HCT116 (cell line): ENCODE measurements at regions not wholly inside any gene's neighbourhood (a gene's known extent, or its start where the extent isn't known, plus 50 kb on each side); places are given as distances from the start of the nearest gene placed in this dataset.

Experiments used
- ATAC-seq: fragments of 200-7000 bp; cut with Tn5 transposase; 2 replicates; pipeline ENCODE4 v1.9.1; 2020; ENCODE audit warnings: mild to moderate bottlenecking, moderate library complexity
- BruUV-seq: library from RNA; stranded (reverse); fragments of 400-500 nt; replicated peaks from 2 replicates; lab custom pipeline; 2021; lab: Mats Ljungman, UMichigan
- CTCF ChIA-PET: fragments of 300-600 bp; sonication (Branson Sonifier 250); formaldehyde crosslinking; loops from one replicate; lab custom pipeline; 2021; ENCODE audit warnings: antibody characterized with exemption; lab: Charles Lee
- POLR2A ChIA-PET: fragments of 300-600, 350-600 bp; sonication (Branson Sonifier 250); formaldehyde crosslinking; loops from one replicate; lab custom pipeline; 2021; ENCODE audit warnings: antibody characterized with exemption; lab: Charles Lee
- RAD21 ChIA-PET, 2 experiments: fragments of 300-600 bp; sonication (Branson Sonifier 250); formaldehyde crosslinking; loops; one replicate each; lab custom pipeline; 2023; ENCODE audit warnings: low total read pairs in 2 of 2; ENCODE audit not compliant: uncharacterized antibody in 2 of 2, unreplicated experiment in 2 of 2, low non-redundant PET in 1 of 2; lab: Charles Lee
- DNase-seq: peaks from one replicate; pipeline ENCODE4 v3.0.0-alpha.2; 2010; ENCODE audit warnings: low read depth, low spot score
- H2AFZ ChIP-seq: fragments of 200-600 bp; shearing (Covaris generic), sonication (generic); 2 replicates; pipeline ENCODE4 v1.6.1; 2017; ENCODE audit warnings: low read depth, mixed run types, mixed read lengths, antibody characterized with exemption, low read length; ENCODE audit not compliant: poor library complexity, severe bottlenecking
- H3K27ac ChIP-seq: 2 replicates; pipeline ENCODE4 v1.5.1; 2012; ENCODE audit warnings: low read depth, low read length
- H3K27me3 ChIP-seq: fragments of 200-600 bp; sonication (generic); 2 replicates; pipeline ENCODE4 v1.6.1; 2016; ENCODE audit warnings: mixed run types, low read length, mixed read lengths; ENCODE audit not compliant: insufficient read depth
- H3K36me3 ChIP-seq, 2 experiments: fragments of 200-500 bp in 1 of 2; fragments of 200-600 bp in 1 of 2; sonication (Bioruptor generic) in 1 of 2; sonication (generic) in 1 of 2; 2 replicates each; pipeline versions ENCODE4 v1.5.1 to v1.6.1; 2014 to 2016; ENCODE audit warnings: low read length in 2 of 2, inconsistent platforms in 1 of 2, mixed read lengths in 1 of 2, mixed run types in 1 of 2; ENCODE audit not compliant: insufficient read depth in 2 of 2, control insufficient read depth in 1 of 2
- H3K4me1 ChIP-seq, 2 experiments: fragments of 200-600 bp in 1 of 2; sonication (generic) in 1 of 2; 2 replicates each; pipeline versions ENCODE4 v1.5.1 to v1.6.1; 2012 to 2017; ENCODE audit warnings: low read length in 2 of 2, inconsistent platforms in 1 of 2, mild to moderate bottlenecking in 1 of 2, mixed read lengths in 1 of 2, mixed run types in 1 of 2, moderate library complexity in 1 of 2; ENCODE audit not compliant: insufficient read depth in 2 of 2, control insufficient read depth in 1 of 2
- H3K4me2 ChIP-seq: fragments of 200-600 bp; sonication (generic); 2 replicates; pipeline ENCODE4 v1.6.1; 2017; ENCODE audit warnings: mixed run types, low read length, mixed read lengths
- H3K4me3 ChIP-seq, 2 experiments: fragments of 200-600 bp in 1 of 2; sonication (generic) in 1 of 2; replicated peaks in 1 of 2; 2 replicates each; pipeline ENCODE4 v1.5.1; 2011 to 2016; ENCODE audit warnings: low read length in 2 of 2, control low read depth in 1 of 2, low read depth in 1 of 2, mild to moderate bottlenecking in 1 of 2, mixed read lengths in 1 of 2, mixed run types in 1 of 2
- H3K79me2 ChIP-seq: fragments of 200-600 bp; sonication (generic); 2 replicates; pipeline ENCODE4 v1.6.1; 2017; ENCODE audit warnings: mild to moderate bottlenecking, mixed run types, low read length, moderate library complexity, mixed read lengths; ENCODE audit not compliant: insufficient read depth
- H3K9ac ChIP-seq: fragments of 200-600 bp; sonication (generic); 2 replicates; pipeline ENCODE4 v1.6.1; 2016; ENCODE audit warnings: low read length, mixed read lengths
- H3K9me2 ChIP-seq: fragments of 200-600 bp; sonication (generic), shearing (Covaris generic); 2 replicates; pipeline ENCODE4 v1.6.1; 2017; ENCODE audit warnings: mixed run types, mild to moderate bottlenecking, moderate library complexity; ENCODE audit not compliant: insufficient read depth
- H3K9me3 ChIP-seq, 2 experiments: fragments of 200-500 bp in 1 of 2; fragments of 200-600 bp in 1 of 2; sonication (Bioruptor generic) in 1 of 2; sonication (generic) in 1 of 2; 2 replicates each; pipeline ENCODE4 v1.6.1; 2014 to 2017; ENCODE audit warnings: low read length in 2 of 2, mixed read lengths in 2 of 2, inconsistent platforms in 1 of 2, low read depth in 1 of 2, mild to moderate bottlenecking in 1 of 2, mixed run types in 1 of 2, moderate library complexity in 1 of 2; ENCODE audit not compliant: control insufficient read depth in 1 of 2, insufficient read depth in 1 of 2
- H4K20me1 ChIP-seq: fragments of 200-600 bp; sonication (generic), shearing (Covaris generic); 2 replicates; pipeline ENCODE4 v1.6.1; 2017; ENCODE audit warnings: mixed run types, mild to moderate bottlenecking, moderate library complexity; ENCODE audit not compliant: insufficient read depth
- CEBPB ChIP-seq: IDR thresholded peaks from 2 replicates; pipeline ENCODE4 v1.6.1; 2012; ENCODE audit warnings: low read depth
- EGR1 ChIP-seq: IDR thresholded peaks from 2 replicates; pipeline ENCODE4 v1.6.1; 2012; ENCODE audit warnings: low read depth
- FOSL1 ChIP-seq: IDR thresholded peaks from 2 replicates; pipeline ENCODE4 v1.6.1; 2012; ENCODE audit warnings: low read depth
- JUND ChIP-seq: IDR thresholded peaks from 2 replicates; pipeline ENCODE4 v1.6.1; 2012
- MAX ChIP-seq: IDR thresholded peaks from 2 replicates; pipeline ENCODE4 v1.6.1; 2012
- POLR2A ChIP-seq: IDR thresholded peaks from 2 replicates; pipeline ENCODE4 v1.7.0; 2011; ENCODE audit warnings: borderline replicate concordance; ENCODE audit not compliant: insufficient read depth, insufficient read length; ENCODE audit errors: extremely low read depth
- POLR2AphosphoS5 ChIP-seq: IDR thresholded peaks from 2 replicates; pipeline ENCODE4 v1.6.1; 2011; ENCODE audit warnings: mild to moderate bottlenecking, low read depth, low read length, moderate library complexity
- RAD21 ChIP-seq: IDR thresholded peaks from 2 replicates; pipeline ENCODE4 v1.6.1; 2012; ENCODE audit warnings: low read depth, mild to moderate bottlenecking
- SIN3A ChIP-seq: IDR thresholded peaks from 2 replicates; pipeline ENCODE4 v1.6.1; 2012; ENCODE audit warnings: low read depth
- SP1 ChIP-seq: IDR thresholded peaks from 2 replicates; pipeline ENCODE4 v1.6.1; 2012; ENCODE audit warnings: low read depth
- SRF ChIP-seq: IDR thresholded peaks from 2 replicates; pipeline ENCODE4 v1.6.1; 2012; ENCODE audit warnings: low read depth
- TCF7L2 ChIP-seq: IDR thresholded peaks from 2 replicates; pipeline ENCODE4 v1.7.0; 2011; ENCODE audit warnings: borderline replicate concordance, inconsistent platforms; ENCODE audit not compliant: insufficient read depth, insufficient read length; ENCODE audit errors: extremely low read depth
- YY1 ChIP-seq: IDR thresholded peaks from 2 replicates; pipeline ENCODE4 v1.6.1; 2011; ENCODE audit warnings: low read length, low read depth, moderate library complexity, mild to moderate bottlenecking; ENCODE audit not compliant: insufficient replicate concordance; ENCODE audit errors: extremely low read depth
- intact Hi-C: fragments of 100-400 bp; cut with micrococcal nuclease; formaldehyde crosslinking; loops from 2 replicates; pipeline ENCODE4 v1.10.0; 2022
- TF ChIP-seq, protein P1 (sequence below), 3 experiments: fragments of 200-600 bp in 1 of 3; sonication (generic) in 1 of 3; IDR thresholded peaks in 2 of 3; conservative IDR thresholded peaks in 1 of 3; 2 replicates each; pipeline ENCODE4 v1.5.1; 2012 to 2017; ENCODE audit warnings: low read depth in 2 of 3, low read length in 2 of 3, antibody characterized with exemption in 1 of 3, borderline replicate concordance in 1 of 3, control low read depth in 1 of 3, mild to moderate bottlenecking in 1 of 3, mixed read lengths in 1 of 3, mixed run types in 1 of 3, moderate library complexity in 1 of 3; ENCODE audit not compliant: insufficient read depth in 1 of 3
- TF ChIP-seq, protein P2 (sequence below): IDR thresholded peaks from 2 replicates; pipeline ENCODE4 v1.6.1; 2011; ENCODE audit warnings: mild to moderate bottlenecking, low read length, moderate library complexity; ENCODE audit not compliant: insufficient replicate concordance; ENCODE audit errors: extremely low read depth
- TF ChIP-seq, protein P3 (sequence below): IDR thresholded peaks from 2 replicates; pipeline ENCODE4 v1.6.1; 2012
- TF ChIP-seq, protein P4 (sequence below): IDR thresholded peaks from 2 replicates; pipeline ENCODE4 v1.6.1; 2012; ENCODE audit warnings: low read depth

DNA sequence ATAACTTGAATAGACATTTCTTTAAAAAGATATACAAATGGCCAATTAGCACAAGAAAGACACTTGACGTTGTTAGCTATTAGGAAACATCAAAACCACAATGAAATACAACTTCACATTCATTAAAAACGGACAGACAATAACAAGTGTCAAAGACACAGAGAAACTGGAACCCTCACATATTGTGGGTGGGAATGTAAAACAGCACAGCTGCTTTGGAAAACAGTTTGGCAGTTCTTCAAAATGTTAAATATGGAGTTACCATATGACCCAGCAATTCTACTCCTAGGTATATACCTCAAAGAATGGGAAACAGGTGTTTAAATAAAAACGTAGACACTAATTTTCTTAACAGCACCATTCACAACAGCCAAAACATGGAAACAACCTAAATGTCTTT is 100.5 kb upstream of the SLC22A23 start:
- BruUV-seq, result no TSS peak
- Histone ChIP-seq H3K27me3 (no peaks in the 10 kb centered on the region), H3K9me2 (no peaks in the 10 kb centered on the region), H3K79me2 (no peaks in the 10 kb centered on the region), H3K9me3 (peaks cover 0 to 3% of the 10 kb centered on the region in 2 experiments; a peak in 1 of 4 replicates), H3K36me3 (no peaks in the 10 kb centered on the region), H2AFZ (no peak overlapping the region), H3K9ac (no peak overlapping the region), H3K27ac (no peak overlapping the region), H3K4me1 (no peaks in the 10 kb centered on the region), H4K20me1 (no peaks in the 10 kb centered on the region), H3K4me3 (no peak overlapping the region), H3K4me2 (no peak overlapping the region)
- ChIA-PET POLR2A (no interaction called here), CTCF (no interaction called here), RAD21 (no interaction called here)
- ATAC-seq, result no peak
- TF ChIP-seq SP1 (no peak), POLR2A (no peak), SRF (no peak), YY1 (no peak), POLR2AphosphoS5 (no peak), FOSL1 (no peak), RAD21 (no peak), SIN3A (no peak), EGR1 (no peak), MAX (no peak), JUND (no peak), CEBPB (no peak), TCF7L2 (no peak)
- TF ChIP-seq, protein P1, sequence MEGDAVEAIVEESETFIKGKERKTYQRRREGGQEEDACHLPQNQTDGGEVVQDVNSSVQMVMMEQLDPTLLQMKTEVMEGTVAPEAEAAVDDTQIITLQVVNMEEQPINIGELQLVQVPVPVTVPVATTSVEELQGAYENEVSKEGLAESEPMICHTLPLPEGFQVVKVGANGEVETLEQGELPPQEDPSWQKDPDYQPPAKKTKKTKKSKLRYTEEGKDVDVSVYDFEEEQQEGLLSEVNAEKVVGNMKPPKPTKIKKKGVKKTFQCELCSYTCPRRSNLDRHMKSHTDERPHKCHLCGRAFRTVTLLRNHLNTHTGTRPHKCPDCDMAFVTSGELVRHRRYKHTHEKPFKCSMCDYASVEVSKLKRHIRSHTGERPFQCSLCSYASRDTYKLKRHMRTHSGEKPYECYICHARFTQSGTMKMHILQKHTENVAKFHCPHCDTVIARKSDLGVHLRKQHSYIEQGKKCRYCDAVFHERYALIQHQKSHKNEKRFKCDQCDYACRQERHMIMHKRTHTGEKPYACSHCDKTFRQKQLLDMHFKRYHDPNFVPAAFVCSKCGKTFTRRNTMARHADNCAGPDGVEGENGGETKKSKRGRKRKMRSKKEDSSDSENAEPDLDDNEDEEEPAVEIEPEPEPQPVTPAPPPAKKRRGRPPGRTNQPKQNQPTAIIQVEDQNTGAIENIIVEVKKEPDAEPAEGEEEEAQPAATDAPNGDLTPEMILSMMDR (IDR thresholded peaks at IDR 0.05 in 2 of 3, conservative IDR thresholded peaks at IDR 0.05 in 1 of 3; ENCODE audit: borderline replicate concordance in 1 of 3, insufficient read depth in 1 of 3, low read depth in 2 of 3, low read length in 2 of 3), result no peak
- TF ChIP-seq, protein P2, sequence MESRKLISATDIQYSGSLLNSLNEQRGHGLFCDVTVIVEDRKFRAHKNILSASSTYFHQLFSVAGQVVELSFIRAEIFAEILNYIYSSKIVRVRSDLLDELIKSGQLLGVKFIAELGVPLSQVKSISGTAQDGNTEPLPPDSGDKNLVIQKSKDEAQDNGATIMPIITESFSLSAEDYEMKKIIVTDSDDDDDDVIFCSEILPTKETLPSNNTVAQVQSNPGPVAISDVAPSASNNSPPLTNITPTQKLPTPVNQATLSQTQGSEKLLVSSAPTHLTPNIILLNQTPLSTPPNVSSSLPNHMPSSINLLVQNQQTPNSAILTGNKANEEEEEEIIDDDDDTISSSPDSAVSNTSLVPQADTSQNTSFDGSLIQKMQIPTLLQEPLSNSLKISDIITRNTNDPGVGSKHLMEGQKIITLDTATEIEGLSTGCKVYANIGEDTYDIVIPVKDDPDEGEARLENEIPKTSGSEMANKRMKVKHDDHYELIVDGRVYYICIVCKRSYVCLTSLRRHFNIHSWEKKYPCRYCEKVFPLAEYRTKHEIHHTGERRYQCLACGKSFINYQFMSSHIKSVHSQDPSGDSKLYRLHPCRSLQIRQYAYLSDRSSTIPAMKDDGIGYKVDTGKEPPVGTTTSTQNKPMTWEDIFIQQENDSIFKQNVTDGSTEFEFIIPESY, result no peak
- TF ChIP-seq, protein P3, sequence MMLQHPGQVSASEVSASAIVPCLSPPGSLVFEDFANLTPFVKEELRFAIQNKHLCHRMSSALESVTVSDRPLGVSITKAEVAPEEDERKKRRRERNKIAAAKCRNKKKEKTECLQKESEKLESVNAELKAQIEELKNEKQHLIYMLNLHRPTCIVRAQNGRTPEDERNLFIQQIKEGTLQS, result no peak
- TF ChIP-seq, protein P4, sequence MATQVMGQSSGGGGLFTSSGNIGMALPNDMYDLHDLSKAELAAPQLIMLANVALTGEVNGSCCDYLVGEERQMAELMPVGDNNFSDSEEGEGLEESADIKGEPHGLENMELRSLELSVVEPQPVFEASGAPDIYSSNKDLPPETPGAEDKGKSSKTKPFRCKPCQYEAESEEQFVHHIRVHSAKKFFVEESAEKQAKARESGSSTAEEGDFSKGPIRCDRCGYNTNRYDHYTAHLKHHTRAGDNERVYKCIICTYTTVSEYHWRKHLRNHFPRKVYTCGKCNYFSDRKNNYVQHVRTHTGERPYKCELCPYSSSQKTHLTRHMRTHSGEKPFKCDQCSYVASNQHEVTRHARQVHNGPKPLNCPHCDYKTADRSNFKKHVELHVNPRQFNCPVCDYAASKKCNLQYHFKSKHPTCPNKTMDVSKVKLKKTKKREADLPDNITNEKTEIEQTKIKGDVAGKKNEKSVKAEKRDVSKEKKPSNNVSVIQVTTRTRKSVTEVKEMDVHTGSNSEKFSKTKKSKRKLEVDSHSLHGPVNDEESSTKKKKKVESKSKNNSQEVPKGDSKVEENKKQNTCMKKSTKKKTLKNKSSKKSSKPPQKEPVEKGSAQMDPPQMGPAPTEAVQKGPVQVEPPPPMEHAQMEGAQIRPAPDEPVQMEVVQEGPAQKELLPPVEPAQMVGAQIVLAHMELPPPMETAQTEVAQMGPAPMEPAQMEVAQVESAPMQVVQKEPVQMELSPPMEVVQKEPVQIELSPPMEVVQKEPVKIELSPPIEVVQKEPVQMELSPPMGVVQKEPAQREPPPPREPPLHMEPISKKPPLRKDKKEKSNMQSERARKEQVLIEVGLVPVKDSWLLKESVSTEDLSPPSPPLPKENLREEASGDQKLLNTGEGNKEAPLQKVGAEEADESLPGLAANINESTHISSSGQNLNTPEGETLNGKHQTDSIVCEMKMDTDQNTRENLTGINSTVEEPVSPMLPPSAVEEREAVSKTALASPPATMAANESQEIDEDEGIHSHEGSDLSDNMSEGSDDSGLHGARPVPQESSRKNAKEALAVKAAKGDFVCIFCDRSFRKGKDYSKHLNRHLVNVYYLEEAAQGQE, result no peak
- no peak for DNase-seq
- intact Hi-C loops, result no loop called here
